ENCODE measurements at regions not wholly inside any gene's neighbourhood (a gene's known extent, or its start where the extent isn't known, plus 50 kb on each side); places are given as distances from the start of the nearest gene placed in this dataset.
"Not testable (repeated sequence)": the region's sequence is repeated elsewhere in the genome, so short reads cannot be mapped to it uniquely, and the experiment has no call there.

DNA sequence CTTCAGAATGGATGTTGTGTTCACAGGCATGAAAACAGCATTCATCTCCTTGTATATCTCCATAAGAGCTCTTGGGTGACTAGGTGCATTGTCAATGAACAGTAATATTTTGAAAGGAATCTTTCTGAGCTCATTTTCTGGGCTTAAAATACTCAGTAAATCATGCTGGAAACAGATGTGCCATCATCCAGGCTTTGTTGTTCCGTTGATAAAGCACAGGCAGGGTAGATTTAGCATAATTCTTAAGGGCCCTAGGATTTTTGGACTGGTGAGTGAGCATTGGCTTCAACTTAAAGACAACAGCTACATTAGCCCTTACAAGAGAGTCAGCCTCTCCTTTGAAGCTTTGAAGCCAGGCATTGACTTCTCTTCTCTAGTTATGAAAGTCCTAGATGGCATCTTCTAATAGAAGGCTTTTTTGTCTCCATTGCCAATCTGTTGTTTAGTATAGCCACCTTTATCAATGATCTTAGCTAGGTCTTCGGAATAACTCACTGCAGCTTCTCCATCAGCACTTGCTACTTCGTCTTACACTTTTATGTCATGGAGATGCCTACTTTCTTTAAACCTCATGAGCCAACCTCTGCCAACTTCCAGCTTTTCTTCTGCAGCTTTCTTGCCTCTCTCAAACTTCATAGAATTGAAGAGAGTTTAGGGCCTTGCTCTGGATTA is 79.6 kb upstream of the PSMA6 start:
- H3K9me3 Mint-ChIP-seq, result no peaks in the 10 kb centered on the region
- peaks cover 13% of the 10 kb centered on the region for H3K4me1 Mint-ChIP-seq
- no peak overlapping the region for H3K4me3 Mint-ChIP-seq

DNA sequence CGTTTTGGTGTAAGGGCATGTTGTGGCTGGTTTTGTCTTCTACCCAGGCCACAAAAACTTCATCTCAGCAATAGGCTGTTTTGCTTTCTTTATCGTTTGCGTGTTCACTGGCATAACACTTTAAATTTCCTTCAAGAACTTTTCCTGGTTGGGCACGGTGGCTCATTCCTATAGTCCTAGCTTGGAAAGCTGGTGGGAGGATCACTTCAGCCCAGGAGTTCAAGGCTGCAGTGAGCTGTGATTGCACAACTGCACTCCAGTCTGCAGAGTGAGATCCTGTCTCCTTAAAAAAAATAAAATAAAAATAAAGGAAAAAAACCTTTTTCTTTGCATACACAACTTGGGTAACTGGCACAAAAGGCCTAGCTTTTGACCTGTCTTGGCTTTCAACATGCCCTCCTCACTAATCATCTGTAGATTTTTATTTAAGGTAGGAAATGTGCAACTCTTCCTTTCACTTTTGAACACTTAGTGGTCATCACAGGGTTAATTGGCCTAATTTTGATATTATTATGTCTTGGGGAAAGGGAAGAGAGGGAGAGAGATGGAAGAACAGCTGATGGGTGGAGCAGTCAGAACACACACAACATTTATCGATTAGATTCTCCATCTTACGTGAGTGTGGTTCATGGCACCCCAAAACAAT is 78.9 kb upstream of the PSMA6 start:
- no peaks in the 10 kb centered on the region for H3K36me3 Mint-ChIP-seq (ENCODE audit: low read depth)
- no peaks in the 10 kb centered on the region for H3K9me3 Mint-ChIP-seq
- DNase-seq (ENCODE audit: low read depth, low spot score), result no peak
- H3K27me3 Mint-ChIP-seq (ENCODE audit: low read depth), result no peaks in the 10 kb centered on the region
- TF ChIP-seq, protein P1, sequence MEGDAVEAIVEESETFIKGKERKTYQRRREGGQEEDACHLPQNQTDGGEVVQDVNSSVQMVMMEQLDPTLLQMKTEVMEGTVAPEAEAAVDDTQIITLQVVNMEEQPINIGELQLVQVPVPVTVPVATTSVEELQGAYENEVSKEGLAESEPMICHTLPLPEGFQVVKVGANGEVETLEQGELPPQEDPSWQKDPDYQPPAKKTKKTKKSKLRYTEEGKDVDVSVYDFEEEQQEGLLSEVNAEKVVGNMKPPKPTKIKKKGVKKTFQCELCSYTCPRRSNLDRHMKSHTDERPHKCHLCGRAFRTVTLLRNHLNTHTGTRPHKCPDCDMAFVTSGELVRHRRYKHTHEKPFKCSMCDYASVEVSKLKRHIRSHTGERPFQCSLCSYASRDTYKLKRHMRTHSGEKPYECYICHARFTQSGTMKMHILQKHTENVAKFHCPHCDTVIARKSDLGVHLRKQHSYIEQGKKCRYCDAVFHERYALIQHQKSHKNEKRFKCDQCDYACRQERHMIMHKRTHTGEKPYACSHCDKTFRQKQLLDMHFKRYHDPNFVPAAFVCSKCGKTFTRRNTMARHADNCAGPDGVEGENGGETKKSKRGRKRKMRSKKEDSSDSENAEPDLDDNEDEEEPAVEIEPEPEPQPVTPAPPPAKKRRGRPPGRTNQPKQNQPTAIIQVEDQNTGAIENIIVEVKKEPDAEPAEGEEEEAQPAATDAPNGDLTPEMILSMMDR (conservative IDR thresholded peaks at IDR 0.05), result no peak
- H3K27ac Mint-ChIP-seq (ENCODE audit: unreplicated experiment), result no peak overlapping the region
- H3K4me1 Mint-ChIP-seq, result peaks cover 13% of the 10 kb centered on the region
- no peak overlapping the region for H3K4me3 Mint-ChIP-seq

More for the DNA sequence above, 79.6 kb upstream of the PSMA6 start:
- TF ChIP-seq, protein P1 (conservative IDR thresholded peaks at IDR 0.05), result no peak
- Mint-ChIP-seq H3K27me3 (ENCODE audit: low read depth) (no peaks in the 10 kb centered on the region), H3K27ac (ENCODE audit: unreplicated experiment) (no peak overlapping the region), H3K36me3 (ENCODE audit: low read depth) (no peaks in the 10 kb centered on the region)
- DNase-seq (ENCODE audit: low read depth, low spot score), result no peak

DNA sequence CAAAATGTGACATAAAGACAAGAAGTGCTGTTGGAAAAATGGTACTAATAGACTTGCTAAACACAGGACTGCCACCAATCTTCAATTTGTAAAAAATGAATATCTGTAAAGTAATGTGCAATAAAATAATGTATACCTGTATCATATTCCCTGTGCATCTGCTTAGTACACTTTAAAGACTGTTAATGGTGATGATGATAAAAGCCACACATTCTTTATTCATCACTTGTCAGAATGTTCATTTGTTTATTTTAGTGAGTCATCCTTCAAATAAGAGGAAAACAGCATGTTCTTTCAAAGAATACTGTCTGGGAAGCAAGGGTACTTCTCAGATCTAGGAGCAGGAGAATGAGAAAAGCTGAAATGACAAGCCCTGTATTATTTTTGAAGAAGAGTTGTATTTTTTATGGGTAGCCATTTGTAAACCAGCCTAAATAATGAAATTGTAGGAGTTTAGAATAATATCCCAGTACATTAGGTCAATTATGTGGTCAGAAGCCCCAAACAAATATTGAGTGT is 78.3 kb upstream of the PSMA6 start:
- Mint-ChIP-seq H3K9me3 (no peaks in the 10 kb centered on the region), H3K4me1 (peaks cover 13% of the 10 kb centered on the region), H3K4me3 (no peak overlapping the region), H3K27ac (ENCODE audit: unreplicated experiment) (no peak overlapping the region), H3K27me3 (ENCODE audit: low read depth) (no peaks in the 10 kb centered on the region), H3K36me3 (ENCODE audit: low read depth) (no peaks in the 10 kb centered on the region)
- TF ChIP-seq, protein P1 (conservative IDR thresholded peaks at IDR 0.05), result no peak
- no peak for DNase-seq (ENCODE audit: low read depth, low spot score)

DNA sequence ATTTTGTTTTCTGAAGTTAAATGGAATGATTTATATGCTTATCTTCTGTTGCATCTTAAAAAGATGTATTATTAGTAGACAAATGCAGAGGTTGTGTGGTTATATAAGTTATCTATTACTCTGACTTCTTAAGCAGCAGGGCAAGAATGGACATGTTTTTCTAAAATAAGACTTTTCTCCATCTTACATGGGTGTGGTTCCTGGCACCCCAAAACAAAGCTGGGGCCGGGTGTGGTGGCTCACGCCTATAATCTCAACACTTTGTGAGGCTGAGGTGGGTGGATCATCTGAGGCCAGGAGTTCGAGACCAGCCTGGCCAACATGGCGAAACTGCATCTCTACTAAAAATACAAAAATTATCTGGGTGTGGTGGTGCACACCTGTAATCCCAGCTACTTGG is 77.8 kb upstream of the PSMA6 start:
- H3K27me3 Mint-ChIP-seq (ENCODE audit: low read depth); H3K4me3 Mint-ChIP-seq; H3K9me3 Mint-ChIP-seq; DNase-seq (ENCODE audit: low read depth, low spot score); H3K36me3 Mint-ChIP-seq (ENCODE audit: low read depth); H3K27ac Mint-ChIP-seq (ENCODE audit: unreplicated experiment): not testable (repeated sequence)
- peaks cover 13% of the 10 kb centered on the region for H3K4me1 Mint-ChIP-seq

DNA sequence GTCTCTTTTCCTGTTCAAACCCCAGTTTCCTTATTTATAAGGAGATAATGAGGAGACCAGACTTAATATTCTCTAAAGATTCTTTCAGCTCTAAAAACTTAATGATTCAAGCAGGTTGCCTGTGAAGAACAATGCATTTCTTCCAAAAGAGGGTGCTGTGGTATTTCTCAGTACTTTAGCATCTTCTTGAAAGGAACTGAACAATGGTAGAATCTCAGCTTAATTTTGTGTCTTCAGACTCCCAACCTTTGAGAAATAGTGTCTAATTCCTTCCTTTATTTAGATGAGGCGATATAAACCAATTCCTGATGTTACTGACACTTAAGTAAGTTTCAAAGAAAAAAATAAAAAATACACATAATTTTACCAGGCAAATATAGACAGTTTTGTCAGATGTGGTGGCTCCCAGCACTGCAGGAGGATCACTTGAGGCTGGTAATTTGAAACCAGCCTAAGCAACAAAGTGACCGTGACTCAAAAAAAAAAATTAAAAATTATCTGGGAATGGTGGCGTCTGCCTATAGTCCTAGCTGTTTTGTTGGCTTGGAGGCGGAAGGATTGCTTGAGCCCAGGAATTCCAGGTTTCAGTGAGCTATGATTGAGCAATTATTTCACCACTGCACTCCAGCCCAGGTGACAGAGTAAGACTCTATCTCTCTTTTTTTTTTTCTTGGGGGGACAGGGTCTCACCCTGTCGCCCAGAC is 76.9 kb upstream of the PSMA6 start:
- TF ChIP-seq, protein P1 (conservative IDR thresholded peaks at IDR 0.05), result peak; percentile 64
- no peaks in the 10 kb centered on the region for H3K27me3 Mint-ChIP-seq (ENCODE audit: low read depth)
- no peak overlapping the region for H3K27ac Mint-ChIP-seq (ENCODE audit: unreplicated experiment)
- H3K36me3 Mint-ChIP-seq (ENCODE audit: low read depth), result peaks cover 4% of the 10 kb centered on the region
- peaks cover 13% of the 10 kb centered on the region for H3K4me1 Mint-ChIP-seq
- DNase-seq (ENCODE audit: low read depth, low spot score), result no peak
- no peak overlapping the region for H3K4me3 Mint-ChIP-seq
- no peaks in the 10 kb centered on the region for H3K9me3 Mint-ChIP-seq

DNA sequence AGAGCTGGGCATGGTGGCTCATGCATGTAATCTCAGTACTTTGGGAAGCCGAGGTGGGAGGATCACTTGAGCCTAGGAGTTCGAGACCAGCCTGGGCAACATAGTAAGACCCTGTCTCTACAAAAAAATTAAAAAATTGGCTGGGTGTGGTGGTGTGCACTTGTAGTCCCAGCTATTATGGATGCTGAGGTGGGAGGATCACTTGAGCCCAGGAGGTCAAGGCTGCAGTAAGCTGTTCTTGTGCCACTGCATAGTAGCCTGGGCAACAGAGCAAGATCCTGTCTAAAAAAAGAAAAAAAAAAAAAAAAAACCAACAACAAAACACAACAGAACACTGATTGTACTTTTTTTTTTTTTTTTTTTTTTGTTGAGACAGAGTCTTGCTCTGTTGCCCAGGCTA is 74.0 kb upstream of the PSMA6 start:
- not testable (repeated sequence) for H3K9me3 Mint-ChIP-seq; H3K4me3 Mint-ChIP-seq; H3K27ac Mint-ChIP-seq (ENCODE audit: unreplicated experiment); H3K36me3 Mint-ChIP-seq (ENCODE audit: low read depth); H3K27me3 Mint-ChIP-seq (ENCODE audit: low read depth); DNase-seq (ENCODE audit: low read depth, low spot score)
- peaks cover 13% of the 10 kb centered on the region for H3K4me1 Mint-ChIP-seq
